ENCODE measurements at regions not wholly inside any gene's neighbourhood (a gene's known extent, or its start where the extent isn't known, plus 50 kb on each side); places are given as distances from the start of the nearest gene placed in this dataset.

DNA sequence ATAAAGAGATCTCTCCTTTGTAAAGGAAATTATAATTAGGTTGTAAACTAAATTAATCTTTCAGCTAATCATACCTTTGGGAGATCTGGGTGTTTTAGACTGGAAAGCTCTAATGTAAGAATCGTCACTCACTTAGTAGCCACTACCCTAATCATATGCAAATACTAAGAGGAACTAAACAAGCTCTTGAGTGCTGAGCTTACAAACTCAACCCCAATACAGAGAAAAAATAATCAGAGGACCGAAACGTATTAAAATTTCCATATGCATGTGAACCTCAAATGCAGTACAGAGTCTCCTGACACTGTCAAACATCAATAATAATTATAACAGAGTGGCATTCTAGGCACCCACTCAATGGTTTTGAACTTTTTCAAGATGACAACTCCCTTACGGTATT lies 235.3 kb upstream of the FOXN3 start:
- no peak overlapping the region for H3K27ac Mint-ChIP-seq
- Histone ChIP-seq H3K27ac (ENCODE audit: low read depth in 1 of 2, low read length in 2 of 2) (no peak overlapping the region), H3K9ac (ENCODE audit: insufficient read depth, low read length, poor library complexity, severe bottlenecking) (no peak overlapping the region), H3K4me3 (replicated peaks in 1 of 3; ENCODE audit: low read depth in 2 of 3, low read length in 3 of 3) (no peak overlapping the region), H3K9me3 (replicated peaks in 1 of 2; ENCODE audit: control insufficient read depth in 1 of 2, insufficient read depth in 1 of 2, low read length in 2 of 2) (peaks cover 6 to 12% of the 10 kb centered on the region in 2 donors), H3K27me3 (ENCODE audit: control insufficient read depth in 2 of 2, insufficient read depth in 2 of 2, low read length in 2 of 2) (no peaks in the 10 kb centered on the region), H3K36me3 (replicated peaks in 1 of 2; ENCODE audit: control insufficient read depth in 1 of 2, insufficient read depth in 2 of 2, low read length in 2 of 2) (no peaks in the 10 kb centered on the region), H3K4me2 (replicated peaks; ENCODE audit: extremely low read depth, low read length, poor library complexity, severe bottlenecking) (no peak overlapping the region), H3K79me2 (ENCODE audit: insufficient read depth, low read length) (no peaks in the 10 kb centered on the region), H2AFZ (ENCODE audit: insufficient read depth, low read depth, low read length, poor library complexity, severe bottlenecking) (no peak overlapping the region), H3K4me1 (ENCODE audit: control insufficient read depth in 1 of 2, insufficient read depth in 2 of 2, low read length in 2 of 2) (peaks cover 0 to 5% of the 10 kb centered on the region in 2 donors), H4K20me1 (ENCODE audit: insufficient read depth, low read length) (no peaks in the 10 kb centered on the region)
- H3K36me3 Mint-ChIP-seq = peaks cover 2 to 3% of the 10 kb centered on the region in 2 donors
- intact Hi-C loops (cut with micrococcal nuclease) = no loop called here
- H3K4me1 Mint-ChIP-seq = peaks cover 10% of the 10 kb centered on the region
- peaks cover 2 to 5% (median 3%) of the 10 kb centered on the region in 3 donors for H3K27me3 Mint-ChIP-seq (ENCODE audit: low read depth in 3 of 3)
- DNase-seq = no peak
- TF ChIP-seq CTCF (IDR thresholded peaks at IDR 0.05) = no peak
- H3K4me3 Mint-ChIP-seq = no peak overlapping the region
- 95% methylated on average over 2 of the region's 4 CpGs for WGBS (ENCODE audit: insufficient coverage)
- peaks cover 0 to 17% (median 12%) of the 10 kb centered on the region in 7 donors for H3K9me3 Mint-ChIP-seq

DNA sequence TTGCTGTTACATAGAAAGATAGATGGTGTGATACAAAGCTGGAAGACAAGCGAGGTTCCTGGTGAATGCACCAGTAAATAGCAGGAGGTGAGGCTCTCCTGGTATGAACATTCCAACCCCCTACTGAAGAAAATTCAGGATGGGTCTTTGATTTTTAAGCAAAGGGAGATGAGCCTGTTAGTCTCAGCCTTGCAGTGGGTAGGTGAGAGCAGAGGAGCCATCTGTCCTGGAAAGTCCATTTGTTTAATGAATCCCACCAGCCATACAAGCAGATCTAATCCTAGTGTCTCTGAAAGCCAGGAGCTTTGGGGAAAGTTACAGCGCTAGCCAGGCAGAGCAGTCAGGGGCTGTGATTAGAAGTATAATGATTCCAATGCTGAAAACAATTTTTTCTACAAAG lies 234.8 kb upstream of the FOXN3 start:
- no peaks in the 10 kb centered on the region for H3K36me3 ChIP-seq (replicated peaks in 1 of 2; ENCODE audit: control insufficient read depth in 1 of 2, insufficient read depth in 2 of 2, low read length in 2 of 2)
- WGBS (ENCODE audit: insufficient coverage) = no CpG with 5 or more reads among the region's 2 CpGs
- no peak overlapping the region for H3K27ac Mint-ChIP-seq

More for the DNA sequence above, 234.8 kb upstream of the FOXN3 start:
- Mint-ChIP-seq H3K36me3 (no peaks in the 10 kb centered on the region), H3K4me1 (peaks cover 10% of the 10 kb centered on the region), H3K4me3 (no peak overlapping the region), H3K27me3 (ENCODE audit: low read depth in 3 of 3) (peaks cover 2 to 5% (median 3%) of the 10 kb centered on the region in 3 donors), H3K9me3 (peaks cover 0 to 11% (median 8%) of the 10 kb centered on the region in 7 donors)
- peaks cover 0 to 5% of the 10 kb centered on the region in 2 donors for H3K4me1 ChIP-seq (ENCODE audit: control insufficient read depth in 1 of 2, insufficient read depth in 2 of 2, low read length in 2 of 2)
- no peak overlapping the region for H3K9ac ChIP-seq (ENCODE audit: insufficient read depth, low read length, poor library complexity, severe bottlenecking)
- H3K27me3 ChIP-seq (ENCODE audit: control insufficient read depth in 2 of 2, insufficient read depth in 2 of 2, low read length in 2 of 2) = no peaks in the 10 kb centered on the region
- H3K4me2 ChIP-seq (replicated peaks; ENCODE audit: extremely low read depth, low read length, poor library complexity, severe bottlenecking) = no peak overlapping the region
- TF ChIP-seq CTCF (IDR thresholded peaks at IDR 0.05) = no peak
- intact Hi-C loops (cut with micrococcal nuclease) = no loop called here
- H2AFZ ChIP-seq (ENCODE audit: insufficient read depth, low read depth, low read length, poor library complexity, severe bottlenecking) = no peak overlapping the region
- DNase-seq = no peak
- H3K4me3 ChIP-seq (replicated peaks in 1 of 3; ENCODE audit: low read depth in 2 of 3, low read length in 3 of 3) = no peak overlapping the region
- H3K27ac ChIP-seq (ENCODE audit: low read depth in 1 of 2, low read length in 2 of 2) = no peak overlapping the region
- peaks cover 2 to 8% of the 10 kb centered on the region in 2 donors for H3K9me3 ChIP-seq (replicated peaks in 1 of 2; ENCODE audit: control insufficient read depth in 1 of 2, insufficient read depth in 1 of 2, low read length in 2 of 2)
- H3K79me2 ChIP-seq (ENCODE audit: insufficient read depth, low read length) = no peaks in the 10 kb centered on the region
- no peaks in the 10 kb centered on the region for H4K20me1 ChIP-seq (ENCODE audit: insufficient read depth, low read length)
